ENCODE measurements at regions not wholly inside any gene's neighbourhood (a gene's known extent, or its start where the extent isn't known, plus 50 kb on each side); places are given as distances from the start of the nearest gene placed in this dataset.

GRCh38 chr5:173706700-173707099, 90.2 kb upstream of the BOD1 start (continued):
- TF ChIP-seq CHD1 (IDR thresholded peaks at IDR 0.05; ENCODE audit: low read depth, low read length) (no peak), GABPA (IDR thresholded peaks at IDR 0.05; ENCODE audit: borderline replicate concordance, insufficient read depth, low read length) (no peak), SP1 (IDR thresholded peaks at IDR 0.05; ENCODE audit: low read depth, low read length) (no peak), MAFK (IDR thresholded peaks at IDR 0.05; ENCODE audit: low read depth, low read length) (no peak), HDAC2 (IDR thresholded peaks at IDR 0.05; ENCODE audit: borderline replicate concordance in 1 of 2, low read depth in 2 of 2, low read length in 2 of 2) (no peak), YY1 (IDR thresholded peaks at IDR 0.05; ENCODE audit: low read depth, low read length) (no peak), SUZ12 (IDR thresholded peaks at IDR 0.05; ENCODE audit: low read length) (no peak)
- TF ChIP-seq, protein P1, sequence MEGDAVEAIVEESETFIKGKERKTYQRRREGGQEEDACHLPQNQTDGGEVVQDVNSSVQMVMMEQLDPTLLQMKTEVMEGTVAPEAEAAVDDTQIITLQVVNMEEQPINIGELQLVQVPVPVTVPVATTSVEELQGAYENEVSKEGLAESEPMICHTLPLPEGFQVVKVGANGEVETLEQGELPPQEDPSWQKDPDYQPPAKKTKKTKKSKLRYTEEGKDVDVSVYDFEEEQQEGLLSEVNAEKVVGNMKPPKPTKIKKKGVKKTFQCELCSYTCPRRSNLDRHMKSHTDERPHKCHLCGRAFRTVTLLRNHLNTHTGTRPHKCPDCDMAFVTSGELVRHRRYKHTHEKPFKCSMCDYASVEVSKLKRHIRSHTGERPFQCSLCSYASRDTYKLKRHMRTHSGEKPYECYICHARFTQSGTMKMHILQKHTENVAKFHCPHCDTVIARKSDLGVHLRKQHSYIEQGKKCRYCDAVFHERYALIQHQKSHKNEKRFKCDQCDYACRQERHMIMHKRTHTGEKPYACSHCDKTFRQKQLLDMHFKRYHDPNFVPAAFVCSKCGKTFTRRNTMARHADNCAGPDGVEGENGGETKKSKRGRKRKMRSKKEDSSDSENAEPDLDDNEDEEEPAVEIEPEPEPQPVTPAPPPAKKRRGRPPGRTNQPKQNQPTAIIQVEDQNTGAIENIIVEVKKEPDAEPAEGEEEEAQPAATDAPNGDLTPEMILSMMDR (IDR thresholded peaks at IDR 0.05; ENCODE audit: control extremely low read depth in 1 of 3, insufficient read depth in 1 of 3, low read depth in 1 of 3, low read length in 3 of 3), result no peak
